ENCODE measurements at regions not wholly inside any gene's neighbourhood (a gene's known extent, or its start where the extent isn't known, plus 50 kb on each side); places are given as distances from the start of the nearest gene placed in this dataset.

- TF ChIP-seq CTCF (IDR thresholded peaks at IDR 0.05; ENCODE audit: insufficient read depth, low read length) (no peak), POLR2AphosphoS5 (IDR thresholded peaks at IDR 0.05; ENCODE audit: low read depth) (no peak), REST (IDR thresholded peaks at IDR 0.05; ENCODE audit: insufficient replicate concordance, low read depth) (no peak)
Observed at GRCh38 chr5:108530706-108531105, 148.8 kb upstream of the FBXL17 start.

Measured in HL-60 (cell line).